Stomach smooth muscle (tissue), 2 donors: ENCODE measurements at regions not wholly inside any gene's neighbourhood (a gene's known extent, or its start where the extent isn't known, plus 50 kb on each side); places are given as distances from the start of the nearest gene placed in this dataset.
"Not testable (repeated sequence)": the region's sequence is repeated elsewhere in the genome, so short reads cannot be mapped to it uniquely, and the experiment has no call there.

Source experiments
- H3K27ac ChIP-seq: one replicate; pipeline ENCODE4 v1.7.0; 2013; ENCODE audit warnings: mild to moderate bottlenecking, low read length, inconsistent platforms
- H3K27me3 ChIP-seq, 2 donors: one replicate each; pipeline ENCODE4 v1.7.0; 2013; ENCODE audit warnings: low read length in 2 of 2; ENCODE audit not compliant: insufficient read depth in 2 of 2, control insufficient read depth in 1 of 2
- H3K36me3 ChIP-seq, 2 donors: one replicate each; pipeline ENCODE4 v1.7.0; 2013; ENCODE audit warnings: low read length in 2 of 2; ENCODE audit not compliant: control insufficient read depth in 2 of 2, insufficient read depth in 2 of 2
- H3K4me1 ChIP-seq: one replicate; pipeline ENCODE4 v1.7.0; 2013; ENCODE audit warnings: low read length; ENCODE audit not compliant: control insufficient read depth, insufficient read depth
- H3K4me3 ChIP-seq, 2 donors: one replicate each; pipeline ENCODE4 v1.7.0; 2013; ENCODE audit warnings: low read length in 2 of 2
- H3K9ac ChIP-seq, 2 donors: one replicate each; pipeline ENCODE4 v1.7.0; 2013; ENCODE audit warnings: low read length in 2 of 2, mild to moderate bottlenecking in 1 of 2
- H3K9me3 ChIP-seq, 2 donors: one replicate each; pipeline ENCODE4 v1.7.0; 2013; ENCODE audit warnings: low read length in 2 of 2; ENCODE audit not compliant: control insufficient read depth in 2 of 2
- donor health status: healthy.
- donor health status: Pancreatic carcinoma.

GRCh38 chr17:31623990-31624389 is 232.5 kb downstream of the RAB11FIP4 start:
- Histone ChIP-seq H3K9me3 (peaks cover 2 to 17% of the 10 kb centered on the region in 2 donors), H3K27ac (no peak overlapping the region)

GRCh38 chr17:31622500-31622899 is 231.0 kb downstream of the RAB11FIP4 start:
- Histone ChIP-seq H3K27ac (no peak overlapping the region), H3K36me3 (no peaks in the 10 kb centered on the region), H3K4me3 (no peak overlapping the region), H3K9me3 (peaks cover 2 to 16% of the 10 kb centered on the region in 2 donors), H3K27me3 (no peaks in the 10 kb centered on the region), H3K4me1 (no peaks in the 10 kb centered on the region), H3K9ac (no peak overlapping the region)

More at GRCh38 chr17:31623990-31624389, 232.5 kb downstream of the RAB11FIP4 start:
- H3K36me3 ChIP-seq: no peaks in the 10 kb centered on the region
- no peaks in the 10 kb centered on the region for H3K27me3 ChIP-seq
- H3K4me3 ChIP-seq: no peak overlapping the region
- no peaks in the 10 kb centered on the region for H3K4me1 ChIP-seq
- no peak overlapping the region for H3K9ac ChIP-seq

GRCh38 chr17:31621566-31621965 is 230.1 kb downstream of the RAB11FIP4 start:
- no peaks in the 10 kb centered on the region for H3K27me3 ChIP-seq
- peaks cover 2 to 14% of the 10 kb centered on the region in 2 donors for H3K9me3 ChIP-seq
- H3K9ac ChIP-seq: no peak overlapping the region
- no peak overlapping the region for H3K4me3 ChIP-seq
- no peaks in the 10 kb centered on the region for H3K4me1 ChIP-seq
- H3K27ac ChIP-seq: no peak overlapping the region
- no peaks in the 10 kb centered on the region for H3K36me3 ChIP-seq

GRCh38 chr17:31611053-31611452 is 219.6 kb downstream of the RAB11FIP4 start:
- not testable (repeated sequence) for H3K9ac ChIP-seq, H3K36me3 ChIP-seq, H3K4me3 ChIP-seq

GRCh38 chr17:31609996-31610910 is 218.8 kb downstream of the RAB11FIP4 start:
- H3K9me3 ChIP-seq: no peaks in the 10 kb centered on the region

More at GRCh38 chr17:31611053-31611452, 219.6 kb downstream of the RAB11FIP4 start:
- not testable (repeated sequence) for H3K27me3 ChIP-seq, H3K27ac ChIP-seq, H3K4me1 ChIP-seq, H3K9me3 ChIP-seq

GRCh38 chr17:31609331-31609730 is 217.9 kb downstream of the RAB11FIP4 start:
- Histone ChIP-seq H3K9ac (no peak overlapping the region), H3K36me3 (no peaks in the 10 kb centered on the region), H3K4me1 (no peaks in the 10 kb centered on the region), H3K4me3 (no peak overlapping the region), H3K9me3 (no peaks in the 10 kb centered on the region), H3K27me3 (no peaks in the 10 kb centered on the region), H3K27ac (no peak overlapping the region)

More at GRCh38 chr17:31609996-31610910, 218.8 kb downstream of the RAB11FIP4 start:
- Histone ChIP-seq H3K4me3 (no peak overlapping the region), H3K27me3 (no peaks in the 10 kb centered on the region), H3K36me3 (no peaks in the 10 kb centered on the region), H3K9ac (no peak overlapping the region), H3K4me1 (no peaks in the 10 kb centered on the region), H3K27ac (no peak overlapping the region)

- Histone ChIP-seq H3K27me3 (no peaks in the 10 kb centered on the region), H3K9me3 (no peaks in the 10 kb centered on the region), H3K4me3 (no peak overlapping the region), H3K4me1 (no peaks in the 10 kb centered on the region), H3K36me3 (no peaks in the 10 kb centered on the region), H3K27ac (no peak overlapping the region), H3K9ac (no peak overlapping the region)
These were observed 217.3 kb downstream of the RAB11FIP4 start for GRCh38 chr17:31608659-31609254.

GRCh38 chr17:31605761-31606160 is 214.3 kb downstream of the RAB11FIP4 start:
- H3K9me3 ChIP-seq: no peaks in the 10 kb centered on the region
- no peak overlapping the region for H3K27ac ChIP-seq
- H3K4me3 ChIP-seq: no peak overlapping the region
- H3K36me3 ChIP-seq: no peaks in the 10 kb centered on the region
- no peaks in the 10 kb centered on the region for H3K4me1 ChIP-seq
- H3K9ac ChIP-seq: no peak overlapping the region
- H3K27me3 ChIP-seq: no peaks in the 10 kb centered on the region

GRCh38 chr17:31604936-31605335 is 213.5 kb downstream of the RAB11FIP4 start:
- H3K4me3 ChIP-seq: no peak overlapping the region

GRCh38 chr17:31600144-31600543 is 208.7 kb downstream of the RAB11FIP4 start:
- H3K36me3 ChIP-seq, H3K9me3 ChIP-seq, H3K27me3 ChIP-seq, H3K9ac ChIP-seq, H3K27ac ChIP-seq, H3K4me3 ChIP-seq: not testable (repeated sequence)
- peaks cover 18% of the 10 kb centered on the region for H3K4me1 ChIP-seq

More at GRCh38 chr17:31604936-31605335, 213.5 kb downstream of the RAB11FIP4 start:
- no peaks in the 10 kb centered on the region for H3K27me3 ChIP-seq
- H3K9ac ChIP-seq: no peak overlapping the region
- H3K36me3 ChIP-seq: no peaks in the 10 kb centered on the region
- H3K27ac ChIP-seq: no peak overlapping the region
- H3K9me3 ChIP-seq: no peaks in the 10 kb centered on the region
- H3K4me1 ChIP-seq: no peaks in the 10 kb centered on the region
